GM12878 (cell line): ENCODE measurements at regions not wholly inside any gene's neighbourhood (a gene's known extent, or its start where the extent isn't known, plus 50 kb on each side); places are given as distances from the start of the nearest gene placed in this dataset.

Experiments
- ATAC-seq: fragments of 200-7000 bp; cut with Tn5 transposase; 3 replicates; pipeline ENCODE4 v1.9.1; 2020; ENCODE audit warnings: mild to moderate bottlenecking, moderate library complexity
- BruUV-seq: library from RNA; stranded (reverse); fragments of 400-500 nt; replicated peaks from 2 replicates; lab custom pipeline; 2021; lab: Mats Ljungman, UMichigan
- CTCF ChIA-PET: fragments of 300-600 bp; sonication (Branson Sonifier 250); formaldehyde crosslinking; extraction: SDS; loops from one replicate; lab custom pipeline; 2021; ENCODE audit warnings: inconsistent platforms; lab: Yijun Ruan, JAX
- POLR2A ChIA-PET: fragments of 350-600 bp; formaldehyde crosslinking; extraction: SDS; loops from one replicate; lab custom pipeline; 2021; ENCODE audit warnings: inconsistent platforms; lab: Charles Lee
- RAD21 ChIA-PET: fragments of 300-600 bp; sonication (Branson Sonifier 250); formaldehyde crosslinking; loops from one replicate; lab custom pipeline; 2023; ENCODE audit warnings: antibody characterized with exemption; ENCODE audit not compliant: unreplicated experiment; lab: Charles Lee
- SMC1A ChIA-PET: fragments of 300-600 bp; sonication (Branson Sonifier 250); formaldehyde crosslinking; loops from one replicate; lab custom pipeline; 2023; ENCODE audit not compliant: unreplicated experiment, uncharacterized antibody; lab: Charles Lee
- DNase-seq: peaks from one replicate; pipeline ENCODE4 v3.0.0-alpha.2; 2011; ENCODE audit warnings: low read depth, low spot score
- FAIRE-seq: peaks from 3 replicates; lab custom pipeline; 2011; peaks lifted over from hg19 to GRCh38; lab: Jason Lieb, UNC
- H2AFZ ChIP-seq: 2 replicates; pipeline ENCODE4 v1.6.0; 2011; ENCODE audit warnings: low read depth, low read length, control low read depth; ENCODE audit not compliant: control insufficient read depth
- H3K27ac ChIP-seq: 2 replicates; pipeline ENCODE4 v1.5.1; 2011; ENCODE audit warnings: control low read depth; ENCODE audit not compliant: control insufficient read depth, insufficient read depth
- H3K27me3 ChIP-seq, 2 experiments: replicated peaks in 1 of 2; 2 replicates each; pipeline versions ENCODE4 v1.6.0 to v1.6.1; 2011; ENCODE audit warnings: low read length in 1 of 2; ENCODE audit not compliant: control insufficient read depth in 2 of 2, insufficient read depth in 2 of 2
- H3K36me3 ChIP-seq, 2 experiments: 2 replicates each; pipeline ENCODE4 v1.5.1; 2011; ENCODE audit warnings: low read length in 1 of 2; ENCODE audit not compliant: control insufficient read depth in 2 of 2, insufficient read depth in 2 of 2
- H3K4me1 ChIP-seq: 2 replicates; pipeline ENCODE4 v1.6.1; 2011; ENCODE audit warnings: mild to moderate bottlenecking, low read length, moderate library complexity, mixed read lengths; ENCODE audit not compliant: control insufficient read depth, insufficient read depth
- H3K4me2 ChIP-seq: 2 replicates; pipeline ENCODE4 v1.6.0; 2011; ENCODE audit warnings: control low read depth; ENCODE audit not compliant: control insufficient read depth, insufficient read depth
- H3K4me3 ChIP-seq: fragments of 200-600 bp; sonication (generic); 2 replicates; pipeline ENCODE4 v1.5.1; 2016
- H3K79me2 ChIP-seq: 2 replicates; pipeline ENCODE4 v1.6.0; 2011; ENCODE audit warnings: low read length; ENCODE audit not compliant: control insufficient read depth, insufficient read depth
- H3K9ac ChIP-seq: 2 replicates; pipeline ENCODE4 v1.8.0; 2011; ENCODE audit warnings: low read length, control low read depth, mixed read lengths; ENCODE audit not compliant: control insufficient read depth, insufficient read depth
- H3K9me3 ChIP-seq: replicated peaks from 3 replicates; pipeline ENCODE4 v1.5.1; 2011; ENCODE audit warnings: mild to moderate bottlenecking, low read length; ENCODE audit not compliant: control insufficient read depth, insufficient read depth
- H4K20me1 ChIP-seq: 2 replicates; pipeline ENCODE4 v1.6.0; 2011; ENCODE audit not compliant: control insufficient read depth, insufficient read depth
- CHD2 ChIP-seq: IDR thresholded peaks from 2 replicates; pipeline ENCODE4 v1.6.1; 2011; ENCODE audit warnings: low read depth, low read length, improper control_type of control experiment, borderline replicate concordance
- HDAC6 ChIP-seq: fragments of 200-600 bp; sonication (generic); IDR thresholded peaks from one replicate; pipeline ENCODE4 v1.8.0; 2017; ENCODE audit warnings: antibody characterized with exemption; ENCODE audit not compliant: unreplicated experiment
- KAT2A ChIP-seq: conservative IDR thresholded peaks from 2 replicates; pipeline ENCODE4 v1.6.1; 2011; ENCODE audit warnings: low read depth, low read length; ENCODE audit not compliant: control insufficient read depth
- KDM1A ChIP-seq: fragments of 200-600 bp; sonication (generic); IDR thresholded peaks from 2 replicates; pipeline ENCODE4 v1.6.1; 2016; ENCODE audit warnings: borderline replicate concordance
- POLR2AphosphoS2 ChIP-seq: IDR thresholded peaks from 2 replicates; pipeline ENCODE4 v1.6.1; 2011; ENCODE audit warnings: low read depth, mild to moderate bottlenecking, low read length, improper control_type of control experiment, moderate library complexity
- PRDM15 ChIP-seq: fragments of 450-650 bp; formaldehyde crosslinking; IDR thresholded peaks from 2 replicates; pipeline ENCODE4 v1.4.0; 2020; ENCODE audit warnings: mild to moderate bottlenecking, moderate library complexity
- RAD21 ChIP-seq: IDR thresholded peaks from 2 replicates; pipeline ENCODE4 v1.6.1; 2011; ENCODE audit warnings: mild to moderate bottlenecking, low read depth, low read length, moderate library complexity; ENCODE audit not compliant: insufficient read depth
- RBBP5 ChIP-seq: fragments of 200-600 bp; sonication (generic); conservative IDR thresholded peaks from 2 replicates; pipeline ENCODE4 v1.6.1; 2016
- RCOR1 ChIP-seq: conservative IDR thresholded peaks from 2 replicates; pipeline ENCODE4 v1.6.1; 2012; ENCODE audit warnings: low read depth, low read length, improper control_type of control experiment
- RUNX3 ChIP-seq: IDR thresholded peaks from 2 replicates; pipeline ENCODE4 v1.6.1; 2012; ENCODE audit warnings: low read length, inconsistent platforms
- SMAD5 ChIP-seq: IDR thresholded peaks from 2 replicates; pipeline ENCODE4 v1.6.1; 2016; ENCODE audit warnings: antibody characterized with exemption, low read depth
- STAT1 ChIP-seq: fragments of 450-650 bp; conservative IDR thresholded peaks from 2 replicates; pipeline ENCODE4 v1.6.1; 2014; ENCODE audit warnings: antibody characterized with exemption, mild to moderate bottlenecking
- ZNF384 ChIP-seq: IDR thresholded peaks from 2 replicates; pipeline ENCODE4 v1.6.1; 2012; ENCODE audit warnings: low read depth, mild to moderate bottlenecking, low read length, improper control_type of control experiment, borderline replicate concordance
- ZNF622 ChIP-seq: fragments of 450-650 bp; IDR thresholded peaks from 2 replicates; pipeline ENCODE4 v1.6.1; 2017; ENCODE audit warnings: mild to moderate bottlenecking, inconsistent platforms
- WGBS: methylation state at CpG from one replicate; pipeline ENCODE4 v1.1.6; 2016; ENCODE audit warnings: low lambda C conversion rate; ENCODE audit not compliant: insufficient replicate concordance, insufficient coverage; ENCODE audit errors: missing lambda C conversion rate; 5-methylcytosine and 5-hydroxymethylcytosine counted together
- in situ Hi-C: fragments of 300-500 bp; cut with MboI; formaldehyde crosslinking; loops from 9 replicates; pipeline ENCODE4 v1.14.3; 2018; ENCODE audit warnings: mixed read lengths
- intact Hi-C: fragments of 100-400 bp; cut with micrococcal nuclease; formaldehyde crosslinking; loops from one replicate; pipeline ENCODE4 v1.14.2; 2022; ENCODE audit not compliant: unreplicated experiment
- TF ChIP-seq, protein P1 (sequence below): IDR thresholded peaks from 2 replicates; pipeline ENCODE4 v1.6.1; 2011; ENCODE audit warnings: borderline replicate concordance, low read depth, mild to moderate bottlenecking, moderate library complexity, low read length; ENCODE audit not compliant: insufficient read depth, poor library complexity, severe bottlenecking
- TF ChIP-seq, protein P2 (sequence below): IDR thresholded peaks from 2 replicates; pipeline ENCODE4 v1.6.1; 2012; ENCODE audit warnings: low read depth, low read length, improper control_type of control experiment

- TF ChIP-seq ZNF384 = no peak
Observed at GRCh38 chr1:219553934-219554502, 58.9 kb downstream of the ZC3H11B start (continued).

DNA sequence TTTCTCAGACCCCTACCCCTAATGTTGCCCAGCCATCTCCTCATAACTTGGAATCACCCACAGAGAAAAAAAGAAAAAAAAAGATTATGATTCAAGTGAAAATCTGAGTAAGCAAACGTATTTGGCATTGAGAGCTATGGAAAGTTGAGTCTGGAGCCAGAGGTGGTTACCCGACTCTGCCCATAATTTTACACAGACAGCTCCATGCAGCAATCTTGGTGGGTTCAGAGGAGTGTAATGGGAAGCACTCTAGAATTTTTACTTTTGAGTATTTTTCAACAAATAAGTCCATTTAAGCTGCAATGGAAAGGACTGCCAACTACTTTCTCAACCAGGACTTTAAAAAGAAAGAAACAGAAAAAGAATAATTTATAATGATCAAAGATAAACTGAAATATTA lies 62.7 kb downstream of the ZC3H11B start:
- DNase-seq (no peak), ATAC-seq (no peak), FAIRE-seq (no peak)
- Histone ChIP-seq H2AFZ (no peak overlapping the region), H3K4me2 (no peak overlapping the region), H3K36me3 (no peaks in the 10 kb centered on the region), H3K9me3 (no peaks in the 10 kb centered on the region), H4K20me1 (no peaks in the 10 kb centered on the region), H3K79me2 (no peaks in the 10 kb centered on the region), H3K4me3 (no peak overlapping the region), H3K9ac (no peak overlapping the region), H3K27me3 (peaks cover 0 to 2% of the 10 kb centered on the region in 2 experiments; a peak in 2 of 4 replicates), H3K27ac (no peak overlapping the region), H3K4me1 (no peaks in the 10 kb centered on the region)
- intact Hi-C loops = no loop called here
- no peak for TF ChIP-seq HDAC6
- TF ChIP-seq RCOR1 = no peak
- TF ChIP-seq KDM1A = no peak
- no peak for TF ChIP-seq PRDM15 (CRISPR knock-in tag)
- TF ChIP-seq RBBP5 = no peak
- TF ChIP-seq ZNF622 = no peak
- TF ChIP-seq KAT2A = no peak
- TF ChIP-seq SMAD5 = no peak
- no peak for TF ChIP-seq RAD21
- no peak for TF ChIP-seq STAT1
- no peak for TF ChIP-seq RUNX3
- TF ChIP-seq, protein P1, sequence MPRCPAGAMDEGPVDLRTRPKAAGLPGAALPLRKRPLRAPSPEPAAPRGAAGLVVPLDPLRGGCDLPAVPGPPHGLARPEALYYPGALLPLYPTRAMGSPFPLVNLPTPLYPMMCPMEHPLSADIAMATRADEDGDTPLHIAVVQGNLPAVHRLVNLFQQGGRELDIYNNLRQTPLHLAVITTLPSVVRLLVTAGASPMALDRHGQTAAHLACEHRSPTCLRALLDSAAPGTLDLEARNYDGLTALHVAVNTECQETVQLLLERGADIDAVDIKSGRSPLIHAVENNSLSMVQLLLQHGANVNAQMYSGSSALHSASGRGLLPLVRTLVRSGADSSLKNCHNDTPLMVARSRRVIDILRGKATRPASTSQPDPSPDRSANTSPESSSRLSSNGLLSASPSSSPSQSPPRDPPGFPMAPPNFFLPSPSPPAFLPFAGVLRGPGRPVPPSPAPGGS = no peak
- TF ChIP-seq POLR2AphosphoS2 = no peak
- TF ChIP-seq CHD2 = no peak
- TF ChIP-seq, protein P2, sequence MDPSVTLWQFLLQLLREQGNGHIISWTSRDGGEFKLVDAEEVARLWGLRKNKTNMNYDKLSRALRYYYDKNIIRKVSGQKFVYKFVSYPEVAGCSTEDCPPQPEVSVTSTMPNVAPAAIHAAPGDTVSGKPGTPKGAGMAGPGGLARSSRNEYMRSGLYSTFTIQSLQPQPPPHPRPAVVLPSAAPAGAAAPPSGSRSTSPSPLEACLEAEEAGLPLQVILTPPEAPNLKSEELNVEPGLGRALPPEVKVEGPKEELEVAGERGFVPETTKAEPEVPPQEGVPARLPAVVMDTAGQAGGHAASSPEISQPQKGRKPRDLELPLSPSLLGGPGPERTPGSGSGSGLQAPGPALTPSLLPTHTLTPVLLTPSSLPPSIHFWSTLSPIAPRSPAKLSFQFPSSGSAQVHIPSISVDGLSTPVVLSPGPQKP = no peak
- CTCF ChIA-PET = no interaction called here
- in situ Hi-C loops = no loop called here
- RAD21 ChIA-PET = no interaction called here
- no TSS peak for BruUV-seq
- POLR2A ChIA-PET = no interaction called here
- 43% methylated on average over 2 of the region's 2 CpGs for WGBS
- SMC1A ChIA-PET = interaction anchor here (1.2 kb wide), 1 partner anchor 11 kb away, joined by 3 read pairs; no protein-coding TSS in a partner anchor
